SK-N-SH treated with all-trans-retinoic acid at 6 μM for 48 hours (cell line): ENCODE measurements at regions not wholly inside any gene's neighbourhood (a gene's known extent, or its start where the extent isn't known, plus 50 kb on each side); places are given as distances from the start of the nearest gene placed in this dataset.

Experiments used
- ATAC-seq: fragments of 200-7000 bp; cut with Tn5 transposase; 3 replicates; pipeline ENCODE4 v1.9.1; 2020; ENCODE audit warnings: mild to moderate bottlenecking, moderate library complexity
- ARNTL ChIP-seq: fragments of 450-650 bp; formaldehyde crosslinking; IDR thresholded peaks from 2 replicates; pipeline ENCODE4 v1.5.0; 2020; ENCODE audit warnings: low read depth, mild to moderate bottlenecking, moderate library complexity, borderline replicate concordance
- BACH2 ChIP-seq: fragments of 250-450 bp; sonication (Bioruptor Pico); IDR thresholded peaks from 2 replicates; pipeline ENCODE4 v1.9.0; 2021; ENCODE audit warnings: mild to moderate bottlenecking, borderline replicate concordance
- CSDC2 ChIP-seq: fragments of 250-450 bp; sonication (Bioruptor Pico); IDR thresholded peaks from 2 replicates; pipeline ENCODE4 v1.5.0; 2020; ENCODE audit warnings: mild to moderate bottlenecking, moderate library complexity
- ESRRG ChIP-seq: fragments of 250-450 bp; sonication (Bioruptor Pico); IDR thresholded peaks from 2 replicates; pipeline ENCODE4 v1.6.1; 2021; ENCODE audit warnings: mild to moderate bottlenecking
- GLIS3 ChIP-seq: fragments of 250-450 bp; sonication (Bioruptor Pico); IDR thresholded peaks from 2 replicates; pipeline ENCODE4 v1.5.0; 2020; ENCODE audit warnings: mild to moderate bottlenecking, moderate library complexity
- ISL1 ChIP-seq: fragments of 250-450 bp; sonication (Bioruptor Pico); IDR thresholded peaks from 2 replicates; pipeline ENCODE4 v2.1.2; 2022; ENCODE audit warnings: mild to moderate bottlenecking, moderate library complexity
- OSR1 ChIP-seq: fragments of 250-450 bp; sonication (Bioruptor Pico); IDR thresholded peaks from 2 replicates; pipeline ENCODE4 v1.8.0; 2022; ENCODE audit warnings: moderate library complexity, mild to moderate bottlenecking, inconsistent platforms
- PPARA ChIP-seq: fragments of 250-450 bp; sonication (Bioruptor Pico); IDR thresholded peaks from 2 replicates; pipeline ENCODE4 v1.5.0; 2020; ENCODE audit warnings: mild to moderate bottlenecking, borderline replicate concordance
- RARB ChIP-seq: fragments of 250-450 bp; sonication (Bioruptor Pico); IDR thresholded peaks from 2 replicates; pipeline ENCODE4 v1.8.0; 2021; ENCODE audit warnings: mild to moderate bottlenecking, moderate library complexity
- SNAI2 ChIP-seq: fragments of 250-450 bp; sonication (Bioruptor Pico); IDR thresholded peaks from 2 replicates; pipeline ENCODE4 v1.5.0; 2020; ENCODE audit warnings: mild to moderate bottlenecking, moderate library complexity
- TCF4 ChIP-seq: fragments of 250-450 bp; sonication (Bioruptor Pico); IDR thresholded peaks from 2 replicates; pipeline ENCODE4 v1.8.0; 2021; ENCODE audit warnings: mild to moderate bottlenecking, moderate library complexity, borderline replicate concordance
- TOX ChIP-seq: fragments of 250-450 bp; sonication (Bioruptor Pico); IDR thresholded peaks from 2 replicates; pipeline ENCODE4 v1.8.0; 2021; ENCODE audit warnings: mild to moderate bottlenecking, moderate library complexity, borderline replicate concordance
- ZC3H10 ChIP-seq: fragments of 250-450 bp; sonication (Bioruptor Pico); IDR thresholded peaks from 2 replicates; pipeline ENCODE4 v1.5.1; 2021; ENCODE audit warnings: mild to moderate bottlenecking, moderate library complexity
- ZFP3 ChIP-seq: fragments of 250-450 bp; sonication (Bioruptor Pico); IDR thresholded peaks from 2 replicates; pipeline ENCODE4 v1.5.0; 2020; ENCODE audit warnings: mild to moderate bottlenecking, moderate library complexity
- ZNF565 ChIP-seq: fragments of 450-650 bp; formaldehyde crosslinking; conservative IDR thresholded peaks from 2 replicates; pipeline ENCODE4 v1.5.0; 2020; ENCODE audit warnings: low read depth, mild to moderate bottlenecking, moderate library complexity
- ZNF70 ChIP-seq: fragments of 450-650 bp; formaldehyde crosslinking; IDR thresholded peaks from 2 replicates; pipeline ENCODE4 v1.5.0; 2020; ENCODE audit warnings: mild to moderate bottlenecking, moderate library complexity
- ZNF8 ChIP-seq: fragments of 450-650 bp; formaldehyde crosslinking; IDR thresholded peaks from 2 replicates; pipeline ENCODE4 v1.5.0; 2020; ENCODE audit warnings: mild to moderate bottlenecking, moderate library complexity
- TF ChIP-seq, protein P1 (sequence below): fragments of 250-450 bp; sonication (Bioruptor Pico); IDR thresholded peaks from 2 replicates; pipeline ENCODE4 v1.8.0; 2020; ENCODE audit warnings: mild to moderate bottlenecking, moderate library complexity, borderline replicate concordance
- TF ChIP-seq, protein P2 (sequence below): fragments of 250-450 bp; sonication (Bioruptor Pico); IDR thresholded peaks from 2 replicates; pipeline ENCODE4 v1.8.0; 2021; ENCODE audit warnings: low read depth, mild to moderate bottlenecking, moderate library complexity, borderline replicate concordance
- TF ChIP-seq, protein P3 (sequence below): fragments of 250-450 bp; sonication (Bioruptor Pico); IDR thresholded peaks from 2 replicates; pipeline ENCODE4 v1.5.0; 2020; ENCODE audit warnings: mild to moderate bottlenecking, moderate library complexity
- TF ChIP-seq, protein P4 (sequence below): fragments of 250-450 bp; sonication (Bioruptor Pico); IDR thresholded peaks from 2 replicates; pipeline ENCODE4 v1.5.1; 2020; ENCODE audit warnings: low read depth, mild to moderate bottlenecking, moderate library complexity
- TF ChIP-seq, protein P5 (sequence below): fragments of 250-450 bp; sonication (Bioruptor Pico); IDR thresholded peaks from 2 replicates; pipeline ENCODE4 v1.5.1; 2021; ENCODE audit warnings: mild to moderate bottlenecking, moderate library complexity

DNA sequence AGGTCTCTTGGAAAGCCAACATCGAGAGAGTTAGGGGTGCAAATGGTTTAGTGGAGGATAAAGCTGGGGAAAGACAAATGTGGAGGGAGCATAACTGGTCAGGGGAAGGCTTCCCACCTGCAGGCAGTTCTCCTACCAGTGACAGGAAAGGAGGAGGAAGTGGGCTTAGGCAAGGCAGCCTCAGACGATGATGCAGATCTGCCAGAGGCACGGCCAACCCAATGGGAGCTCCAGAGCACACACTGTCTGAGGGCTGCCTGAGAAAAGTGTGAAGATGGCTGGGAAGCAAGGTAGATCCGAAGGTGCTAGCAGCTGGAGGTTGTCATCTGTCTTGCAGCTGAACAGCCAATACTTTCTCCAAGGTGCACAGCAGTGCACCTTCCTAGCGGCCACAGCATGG is 178.8 kb downstream of the C7orf25 start (continued):
- TF ChIP-seq, protein P1, sequence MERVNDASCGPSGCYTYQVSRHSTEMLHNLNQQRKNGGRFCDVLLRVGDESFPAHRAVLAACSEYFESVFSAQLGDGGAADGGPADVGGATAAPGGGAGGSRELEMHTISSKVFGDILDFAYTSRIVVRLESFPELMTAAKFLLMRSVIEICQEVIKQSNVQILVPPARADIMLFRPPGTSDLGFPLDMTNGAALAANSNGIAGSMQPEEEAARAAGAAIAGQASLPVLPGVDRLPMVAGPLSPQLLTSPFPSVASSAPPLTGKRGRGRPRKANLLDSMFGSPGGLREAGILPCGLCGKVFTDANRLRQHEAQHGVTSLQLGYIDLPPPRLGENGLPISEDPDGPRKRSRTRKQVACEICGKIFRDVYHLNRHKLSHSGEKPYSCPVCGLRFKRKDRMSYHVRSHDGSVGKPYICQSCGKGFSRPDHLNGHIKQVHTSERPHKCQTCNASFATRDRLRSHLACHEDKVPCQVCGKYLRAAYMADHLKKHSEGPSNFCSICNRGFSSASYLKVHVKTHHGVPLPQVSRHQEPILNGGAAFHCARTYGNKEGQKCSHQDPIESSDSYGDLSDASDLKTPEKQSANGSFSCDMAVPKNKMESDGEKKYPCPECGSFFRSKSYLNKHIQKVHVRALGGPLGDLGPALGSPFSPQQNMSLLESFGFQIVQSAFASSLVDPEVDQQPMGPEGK (CRISPR knock-in tag): no peak
- TF ChIP-seq, protein P2, sequence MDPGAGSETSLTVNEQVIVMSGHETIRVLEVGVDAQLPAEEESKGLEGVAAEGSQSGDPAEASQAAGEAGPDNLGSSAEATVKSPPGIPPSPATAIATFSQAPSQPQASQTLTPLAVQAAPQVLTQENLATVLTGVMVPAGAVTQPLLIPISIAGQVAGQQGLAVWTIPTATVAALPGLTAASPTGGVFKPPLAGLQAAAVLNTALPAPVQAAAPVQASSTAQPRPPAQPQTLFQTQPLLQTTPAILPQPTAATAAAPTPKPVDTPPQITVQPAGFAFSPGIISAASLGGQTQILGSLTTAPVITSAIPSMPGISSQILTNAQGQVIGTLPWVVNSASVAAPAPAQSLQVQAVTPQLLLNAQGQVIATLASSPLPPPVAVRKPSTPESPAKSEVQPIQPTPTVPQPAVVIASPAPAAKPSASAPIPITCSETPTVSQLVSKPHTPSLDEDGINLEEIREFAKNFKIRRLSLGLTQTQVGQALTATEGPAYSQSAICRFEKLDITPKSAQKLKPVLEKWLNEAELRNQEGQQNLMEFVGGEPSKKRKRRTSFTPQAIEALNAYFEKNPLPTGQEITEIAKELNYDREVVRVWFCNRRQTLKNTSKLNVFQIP (CRISPR knock-in tag): no peak

DNA sequence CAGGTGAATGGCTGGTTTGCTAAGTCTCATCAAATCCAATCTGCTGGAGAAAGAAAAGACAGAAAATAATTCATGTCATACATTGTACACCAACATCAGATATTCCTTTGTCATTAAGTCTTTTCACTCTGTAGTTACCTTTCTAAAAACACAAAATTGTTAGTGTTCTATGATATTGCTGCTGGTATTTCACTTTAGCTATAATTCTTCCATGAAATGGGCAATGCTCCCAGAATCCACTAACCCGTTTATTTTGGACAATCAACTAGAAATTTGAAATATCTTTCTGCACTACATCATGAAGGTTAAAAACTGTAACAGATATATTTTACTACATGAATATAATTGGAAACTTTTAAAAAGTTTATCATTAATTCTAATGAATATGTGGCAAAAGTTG is 181.3 kb downstream of the C7orf25 start:
- TF ChIP-seq ZNF70 (CRISPR knock-in tag) (no peak), ESRRG (CRISPR knock-in tag) (no peak), ZC3H10 (CRISPR knock-in tag) (no peak), ARNTL (CRISPR knock-in tag) (no peak), SNAI2 (CRISPR knock-in tag) (no peak), OSR1 (CRISPR knock-in tag) (no peak), RARB (CRISPR knock-in tag) (no peak), ZNF565 (CRISPR knock-in tag) (no peak)
- TF ChIP-seq, protein P3, sequence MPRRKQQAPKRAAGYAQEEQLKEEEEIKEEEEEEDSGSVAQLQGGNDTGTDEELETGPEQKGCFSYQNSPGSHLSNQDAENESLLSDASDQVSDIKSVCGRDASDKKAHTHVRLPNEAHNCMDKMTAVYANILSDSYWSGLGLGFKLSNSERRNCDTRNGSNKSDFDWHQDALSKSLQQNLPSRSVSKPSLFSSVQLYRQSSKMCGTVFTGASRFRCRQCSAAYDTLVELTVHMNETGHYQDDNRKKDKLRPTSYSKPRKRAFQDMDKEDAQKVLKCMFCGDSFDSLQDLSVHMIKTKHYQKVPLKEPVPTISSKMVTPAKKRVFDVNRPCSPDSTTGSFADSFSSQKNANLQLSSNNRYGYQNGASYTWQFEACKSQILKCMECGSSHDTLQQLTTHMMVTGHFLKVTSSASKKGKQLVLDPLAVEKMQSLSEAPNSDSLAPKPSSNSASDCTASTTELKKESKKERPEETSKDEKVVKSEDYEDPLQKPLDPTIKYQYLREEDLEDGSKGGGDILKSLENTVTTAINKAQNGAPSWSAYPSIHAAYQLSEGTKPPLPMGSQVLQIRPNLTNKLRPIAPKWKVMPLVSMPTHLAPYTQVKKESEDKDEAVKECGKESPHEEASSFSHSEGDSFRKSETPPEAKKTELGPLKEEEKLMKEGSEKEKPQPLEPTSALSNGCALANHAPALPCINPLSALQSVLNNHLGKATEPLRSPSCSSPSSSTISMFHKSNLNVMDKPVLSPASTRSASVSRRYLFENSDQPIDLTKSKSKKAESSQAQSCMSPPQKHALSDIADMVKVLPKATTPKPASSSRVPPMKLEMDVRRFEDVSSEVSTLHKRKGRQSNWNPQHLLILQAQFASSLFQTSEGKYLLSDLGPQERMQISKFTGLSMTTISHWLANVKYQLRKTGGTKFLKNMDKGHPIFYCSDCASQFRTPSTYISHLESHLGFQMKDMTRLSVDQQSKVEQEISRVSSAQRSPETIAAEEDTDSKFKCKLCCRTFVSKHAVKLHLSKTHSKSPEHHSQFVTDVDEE (CRISPR knock-in tag): no peak
- TF ChIP-seq, protein P4, sequence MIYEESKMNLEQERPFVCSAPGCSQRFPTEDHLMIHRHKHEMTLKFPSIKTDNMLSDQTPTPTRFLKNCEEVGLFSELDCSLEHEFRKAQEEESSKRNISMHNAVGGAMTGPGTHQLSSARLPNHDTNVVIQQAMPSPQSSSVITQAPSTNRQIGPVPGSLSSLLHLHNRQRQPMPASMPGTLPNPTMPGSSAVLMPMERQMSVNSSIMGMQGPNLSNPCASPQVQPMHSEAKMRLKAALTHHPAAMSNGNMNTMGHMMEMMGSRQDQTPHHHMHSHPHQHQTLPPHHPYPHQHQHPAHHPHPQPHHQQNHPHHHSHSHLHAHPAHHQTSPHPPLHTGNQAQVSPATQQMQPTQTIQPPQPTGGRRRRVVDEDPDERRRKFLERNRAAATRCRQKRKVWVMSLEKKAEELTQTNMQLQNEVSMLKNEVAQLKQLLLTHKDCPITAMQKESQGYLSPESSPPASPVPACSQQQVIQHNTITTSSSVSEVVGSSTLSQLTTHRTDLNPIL (CRISPR knock-in tag): no peak
- TF ChIP-seq, protein P2 (CRISPR knock-in tag): no peak
- no peak for ATAC-seq

DNA sequence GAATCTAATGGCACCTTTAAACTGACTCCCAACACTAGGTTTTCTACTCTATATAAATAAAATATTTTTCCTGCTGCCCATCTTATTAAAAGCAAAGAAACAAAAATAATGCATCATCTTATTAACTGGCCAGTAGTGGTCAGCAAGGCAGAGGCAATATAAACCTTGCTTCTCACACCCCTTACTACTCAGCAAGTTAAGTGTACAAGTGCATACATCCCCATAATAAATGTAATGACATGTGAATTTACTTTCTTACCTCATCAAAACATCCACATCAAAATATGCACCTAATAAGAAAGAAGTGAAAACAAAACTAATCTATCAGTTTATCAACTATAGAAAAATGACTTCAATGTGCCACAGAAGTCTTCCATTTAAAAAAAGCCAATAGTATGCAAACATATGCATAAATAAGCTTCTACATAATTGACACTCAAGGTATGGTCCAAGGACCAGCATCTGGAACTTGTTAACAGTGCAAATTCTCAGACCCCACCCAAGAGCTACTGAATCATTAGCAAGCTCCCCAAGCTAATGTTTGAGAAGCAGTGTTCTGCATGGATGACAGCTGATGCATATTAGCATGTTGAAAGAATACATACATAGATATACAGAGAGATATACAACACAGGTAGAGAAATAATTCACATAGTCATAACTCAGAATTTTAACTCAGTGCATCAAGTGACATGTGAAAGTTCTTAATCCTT is 182.7 kb downstream of the C7orf25 start:
- TF ChIP-seq ZNF565 (CRISPR knock-in tag) (no peak), ESRRG (CRISPR knock-in tag) (no peak), ZFP3 (CRISPR knock-in tag) (no peak), CSDC2 (CRISPR knock-in tag) (no peak), ZC3H10 (CRISPR knock-in tag) (no peak), ISL1 (CRISPR knock-in tag) (no peak), ARNTL (CRISPR knock-in tag) (no peak), TCF4 (CRISPR knock-in tag) (no peak)
- ATAC-seq: no peak

DNA sequence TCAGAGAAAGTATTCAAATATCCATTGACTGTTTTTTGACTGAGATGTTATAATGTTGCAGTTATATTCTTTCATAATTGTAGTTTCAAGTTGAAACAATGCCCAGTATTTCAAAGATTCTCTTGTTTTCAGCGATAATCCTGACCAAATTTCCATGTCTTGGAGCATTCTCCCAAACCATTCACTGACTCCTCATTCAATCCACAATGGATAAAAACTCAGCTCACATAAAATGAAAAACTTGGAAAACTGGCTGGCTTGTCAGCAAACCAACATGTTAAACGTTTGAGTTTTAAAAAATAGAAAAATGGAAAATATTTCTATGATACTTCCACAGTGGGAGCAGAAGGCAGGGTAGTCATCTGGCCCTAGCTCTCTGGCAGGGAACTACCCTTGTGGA is 184.4 kb downstream of the C7orf25 start:
- ATAC-seq: no peak
- TF ChIP-seq, protein P5, sequence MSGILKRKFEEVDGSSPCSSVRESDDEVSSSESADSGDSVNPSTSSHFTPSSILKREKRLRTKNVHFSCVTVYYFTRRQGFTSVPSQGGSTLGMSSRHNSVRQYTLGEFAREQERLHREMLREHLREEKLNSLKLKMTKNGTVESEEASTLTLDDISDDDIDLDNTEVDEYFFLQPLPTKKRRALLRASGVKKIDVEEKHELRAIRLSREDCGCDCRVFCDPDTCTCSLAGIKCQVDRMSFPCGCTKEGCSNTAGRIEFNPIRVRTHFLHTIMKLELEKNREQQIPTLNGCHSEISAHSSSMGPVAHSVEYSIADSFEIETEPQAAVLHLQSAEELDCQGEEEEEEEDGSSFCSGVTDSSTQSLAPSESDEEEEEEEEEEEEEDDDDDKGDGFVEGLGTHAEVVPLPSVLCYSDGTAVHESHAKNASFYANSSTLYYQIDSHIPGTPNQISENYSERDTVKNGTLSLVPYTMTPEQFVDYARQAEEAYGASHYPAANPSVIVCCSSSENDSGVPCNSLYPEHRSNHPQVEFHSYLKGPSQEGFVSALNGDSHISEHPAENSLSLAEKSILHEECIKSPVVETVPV (CRISPR knock-in tag): no peak
- no peak for TF ChIP-seq BACH2 (CRISPR knock-in tag)
- TF ChIP-seq ZNF8 (CRISPR knock-in tag): no peak
- TF ChIP-seq ZNF565 (CRISPR knock-in tag): no peak
- no peak for TF ChIP-seq TOX (CRISPR knock-in tag)
- no peak for TF ChIP-seq TCF4 (CRISPR knock-in tag)
- TF ChIP-seq ISL1 (CRISPR knock-in tag): no peak
- TF ChIP-seq ARNTL (CRISPR knock-in tag): no peak
- TF ChIP-seq CSDC2 (CRISPR knock-in tag): no peak
- TF ChIP-seq ZFP3 (CRISPR knock-in tag): no peak
- no peak for TF ChIP-seq PPARA
- no peak for TF ChIP-seq RARB (CRISPR knock-in tag)
- TF ChIP-seq ZNF70 (CRISPR knock-in tag): no peak
- no peak for TF ChIP-seq SNAI2 (CRISPR knock-in tag)
- no peak for TF ChIP-seq ESRRG (CRISPR knock-in tag)
- no peak for TF ChIP-seq GLIS3 (CRISPR knock-in tag)
- TF ChIP-seq, protein P1 (CRISPR knock-in tag): no peak
